HG02623 (cell line): ENCODE measurements at regions not wholly inside any gene's neighbourhood (a gene's known extent, or its start where the extent isn't known, plus 50 kb on each side); places are given as distances from the start of the nearest gene placed in this dataset.
A peak's percentile ranks its signal among the peaks of the same experiment; 100 is the strongest.

ENCODE experiments used
- ATAC-seq: cut with Tn5 transposase; IDR thresholded peaks from one replicate; pipeline ENCODE4 v1.9.1; 2021; ENCODE audit warnings: moderate library complexity; ENCODE audit not compliant: unreplicated experiment

DNA sequence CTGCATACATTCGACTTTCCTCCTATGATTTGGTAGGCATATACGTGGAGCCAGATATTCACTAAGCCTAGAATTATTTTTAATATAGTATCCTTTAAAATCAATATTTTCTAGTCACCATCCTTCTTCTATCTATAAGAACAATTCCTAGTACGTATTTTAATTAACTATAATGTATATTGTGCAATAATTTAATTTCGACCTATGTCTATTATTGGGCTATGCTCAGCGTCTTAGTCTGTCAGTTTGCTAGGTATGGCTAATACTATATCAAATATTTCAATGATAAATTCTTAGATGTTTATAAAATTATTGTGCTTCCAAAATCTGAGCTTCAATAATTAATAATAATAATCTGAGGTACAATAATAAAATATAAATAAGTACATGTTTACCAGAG, 705.3 kb downstream of the PRELID2 start:
- ATAC-seq, result no peak

DNA sequence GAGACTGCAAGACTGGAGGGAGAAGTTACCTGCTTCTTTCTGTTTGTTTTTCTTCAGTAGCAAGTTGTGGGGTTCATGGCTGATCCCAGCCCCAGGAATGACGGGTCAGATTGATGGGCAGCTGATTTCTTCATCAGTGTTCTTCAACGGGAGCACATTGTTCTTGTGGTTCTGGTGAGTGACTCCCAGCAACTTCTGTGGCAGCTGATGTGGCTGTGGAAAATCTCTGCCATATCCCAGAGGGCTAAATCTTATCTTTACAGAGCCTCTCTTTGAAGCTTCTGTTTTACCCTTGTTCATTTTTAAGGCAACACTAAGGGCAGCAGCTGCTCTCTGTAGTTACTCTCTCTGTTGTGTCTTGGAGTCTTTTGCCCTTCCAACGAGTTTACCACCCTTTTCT, 710.3 kb downstream of the PRELID2 start:
- no peak for ATAC-seq

GRCh38 chr5:145118611-145119010, 716.5 kb downstream of the PRELID2 start:
- ATAC-seq, result no peak

DNA sequence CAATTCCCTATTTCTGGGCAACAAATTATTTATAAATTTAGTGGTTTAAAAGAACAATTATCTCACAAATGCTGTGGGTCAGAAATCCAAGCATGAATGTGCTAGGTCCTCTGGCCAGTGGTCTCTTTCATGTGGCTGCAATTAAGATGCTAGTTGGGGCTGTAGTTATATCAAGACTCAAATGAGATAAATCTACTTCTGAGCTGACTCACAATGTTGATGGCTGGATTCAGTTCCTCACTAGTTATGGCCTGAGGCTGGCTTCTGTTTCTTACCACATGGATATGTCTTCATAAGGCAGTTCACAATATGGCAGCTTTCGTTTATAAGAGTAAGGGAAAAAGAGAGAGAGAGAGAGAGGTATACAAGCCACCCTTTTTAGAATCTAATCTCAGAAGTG, 717.0 kb downstream of the PRELID2 start:
- no peak for ATAC-seq

GRCh38 chr5:145117285-145117684, 717.9 kb downstream of the PRELID2 start:
- ATAC-seq, result no peak

DNA sequence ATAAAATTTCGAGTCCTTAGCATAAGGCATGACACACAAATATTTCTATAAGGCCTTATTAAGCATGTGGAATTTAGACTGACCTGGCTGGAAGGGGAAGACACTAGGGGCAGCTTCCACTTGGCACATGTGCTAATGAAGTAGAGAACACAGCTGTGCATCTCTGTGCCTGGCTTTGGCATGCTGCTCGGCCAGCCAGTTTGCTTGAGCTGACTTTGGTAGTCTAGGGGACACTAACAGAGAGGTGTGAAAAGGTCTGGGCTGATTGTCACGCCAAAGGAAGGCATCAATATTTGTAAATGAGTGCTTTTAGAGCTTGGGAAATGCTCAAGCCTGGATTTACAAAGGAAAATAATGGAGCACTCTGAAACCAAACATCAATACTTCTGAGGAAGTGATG, 723.7 kb downstream of the PRELID2 start:
- no peak for ATAC-seq

- no peak for ATAC-seq
Observed at GRCh38 chr5:145110834-145111233, 724.3 kb downstream of the PRELID2 start.

DNA sequence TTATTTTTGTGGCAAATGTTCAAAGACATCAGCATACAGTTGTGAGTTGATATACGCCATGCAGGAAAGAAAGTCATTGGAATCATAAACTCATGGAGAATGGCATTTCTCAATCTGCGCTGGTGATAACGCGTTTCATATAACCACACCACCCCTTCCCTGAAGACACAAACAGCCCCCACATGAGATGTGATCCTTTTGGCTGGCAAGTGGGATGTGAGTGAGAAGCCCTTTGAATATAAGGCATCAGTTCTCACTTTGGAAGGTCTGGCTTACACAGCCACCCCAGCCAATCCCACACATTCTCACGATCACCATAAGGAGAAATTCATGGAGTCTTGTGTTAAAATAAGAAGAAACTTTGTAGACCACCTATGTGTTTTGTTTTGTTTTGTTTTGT, 725.0 kb downstream of the PRELID2 start:
- no peak for ATAC-seq

- no peak for ATAC-seq
Observed at GRCh38 chr5:145105384-145105783, 729.8 kb downstream of the PRELID2 start.

DNA sequence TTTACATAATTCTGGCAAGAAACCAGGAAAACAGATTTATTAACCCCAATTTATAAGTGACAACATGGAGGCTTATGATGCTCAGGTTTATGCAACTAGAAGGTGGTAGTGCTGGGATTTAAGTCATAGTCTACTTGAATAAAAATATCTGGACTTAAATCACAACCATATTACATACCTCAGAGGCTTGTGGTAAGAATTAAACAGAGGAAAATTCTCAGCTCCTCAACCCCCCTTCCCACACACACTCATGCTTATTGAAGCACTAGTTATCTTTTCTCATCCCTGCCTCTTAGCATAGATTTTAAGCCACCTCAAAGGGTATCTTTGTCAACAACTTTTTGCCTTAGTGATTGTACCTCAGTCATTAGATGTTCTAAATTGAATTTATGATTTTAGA, 731.0 kb downstream of the PRELID2 start:
- no peak for ATAC-seq

GRCh38 chr5:145101246-145101645, 733.9 kb downstream of the PRELID2 start:
- no peak for ATAC-seq

GRCh38 chr5:145090115-145090514, 745.0 kb downstream of the PRELID2 start:
- ATAC-seq, result no peak

DNA sequence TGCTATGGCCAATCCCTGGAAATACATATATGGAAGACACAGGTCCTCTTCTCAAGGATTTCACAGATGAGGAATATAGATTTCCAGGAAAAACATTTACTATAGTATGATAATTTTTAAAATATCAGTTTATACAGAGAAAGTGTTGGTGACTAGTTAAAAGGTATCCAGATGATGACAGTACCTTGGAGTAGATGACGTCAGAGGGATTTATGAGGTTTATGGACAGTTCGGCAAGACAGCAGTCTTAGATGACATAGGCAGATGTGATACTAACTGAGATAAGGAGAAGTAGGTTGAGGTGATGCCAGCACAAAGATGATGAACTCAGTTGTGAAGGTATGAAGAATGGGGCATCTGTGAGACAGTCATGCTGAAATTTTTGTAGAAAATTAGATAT, 750.3 kb downstream of the PRELID2 start:
- ATAC-seq, result no peak

GRCh38 chr5:145077028-145077427, 758.1 kb downstream of the PRELID2 start:
- ATAC-seq, result no peak

DNA sequence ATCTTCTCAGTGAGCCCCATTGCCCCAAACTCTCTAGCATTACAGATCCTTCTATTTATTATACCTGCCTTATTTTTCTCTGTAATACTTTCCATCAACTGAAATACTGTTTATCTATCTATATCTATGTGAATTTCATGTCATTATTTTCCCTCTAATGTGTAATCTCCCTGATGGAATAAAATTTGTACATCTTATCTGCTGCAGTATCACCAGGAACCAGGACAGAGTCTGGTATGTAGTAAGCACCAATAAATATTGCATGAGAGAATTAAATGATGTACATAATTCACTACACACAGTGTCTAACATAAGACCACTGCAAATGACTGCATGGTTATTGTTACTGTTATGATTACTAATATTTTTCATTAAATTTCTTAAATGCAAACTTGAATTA, 759.1 kb downstream of the PRELID2 start:
- ATAC-seq, result no peak

GRCh38 chr5:145072889-145073288, 762.3 kb downstream of the PRELID2 start:
- no peak for ATAC-seq

- no peak for ATAC-seq
Observed at GRCh38 chr5:145068721-145069120, 766.4 kb downstream of the PRELID2 start.

DNA sequence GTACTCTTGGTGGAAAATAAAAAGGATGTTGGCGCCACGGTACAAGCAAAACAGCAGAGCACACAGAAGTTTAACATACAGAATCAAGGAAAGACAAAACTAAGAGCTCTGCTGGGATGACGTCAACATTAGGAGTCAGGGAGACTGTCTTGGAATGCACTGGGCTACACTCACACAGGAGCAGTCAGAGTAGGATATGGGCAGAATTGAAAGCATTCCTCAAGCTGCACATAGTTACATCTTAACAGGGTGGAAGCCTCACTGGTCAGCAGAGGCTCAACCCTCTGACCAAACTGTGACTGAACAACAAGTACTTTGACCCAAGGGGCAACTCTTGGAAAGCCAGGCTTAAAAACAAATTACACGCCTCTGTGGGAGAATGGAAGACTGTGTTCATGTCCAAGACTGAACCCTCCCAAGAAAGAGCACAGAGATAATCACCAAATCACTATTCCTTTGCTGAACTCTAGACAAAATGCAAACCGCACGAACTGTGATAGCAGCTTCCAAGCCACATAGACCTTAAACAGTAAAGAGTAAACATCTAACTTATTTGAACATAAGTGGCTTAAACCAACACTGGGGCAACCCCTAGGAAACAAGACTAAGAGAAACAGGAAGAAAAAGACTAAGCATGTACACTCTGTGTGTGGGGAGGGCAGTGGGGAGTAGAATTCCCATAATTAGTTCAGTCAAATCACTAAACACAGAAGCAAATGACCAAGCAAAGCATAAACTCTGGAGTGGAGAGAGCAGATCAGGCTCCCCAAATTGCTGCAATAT, 772.7 kb downstream of the PRELID2 start:
- ATAC-seq, result no peak

DNA sequence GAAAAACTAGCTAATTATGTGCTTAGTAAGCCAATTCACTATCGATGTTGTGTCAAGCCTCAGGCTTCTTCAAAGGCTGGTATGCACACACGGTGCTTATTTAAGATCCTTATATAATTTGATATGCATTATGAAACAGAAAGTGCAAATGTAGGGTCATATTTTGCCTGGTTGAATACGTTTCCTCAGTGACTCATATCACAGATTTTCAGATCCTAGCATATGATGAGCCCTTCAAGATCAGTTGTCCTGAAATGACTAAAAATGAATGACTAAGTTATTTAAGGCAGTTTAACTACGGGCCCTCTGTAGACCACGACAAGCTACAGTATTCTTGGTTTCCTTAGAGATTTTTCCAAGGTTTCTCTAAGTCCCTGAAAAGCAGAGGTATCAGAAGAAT, 778.3 kb downstream of the PRELID2 start:
- ATAC-seq, result peak; percentile 99

DNA sequence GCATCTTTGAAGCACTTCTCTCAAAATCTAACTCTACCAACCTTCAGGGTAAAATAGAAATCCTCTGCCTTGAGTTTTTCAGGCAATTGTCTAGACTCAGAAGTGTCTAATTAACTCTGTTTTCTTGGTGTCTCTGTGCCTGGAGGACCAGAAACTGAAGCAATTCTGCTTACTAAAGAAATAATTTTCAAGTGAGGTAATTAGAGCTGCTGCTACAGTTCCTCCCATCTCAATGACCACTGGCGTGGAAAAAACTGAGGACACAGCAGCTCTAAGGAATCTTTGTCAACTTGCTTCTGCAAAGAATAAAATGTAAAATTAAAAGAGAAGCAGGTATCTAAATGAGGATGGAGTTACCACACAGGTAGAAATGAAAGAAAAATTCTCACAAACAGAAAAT, 785.0 kb downstream of the PRELID2 start:
- no peak for ATAC-seq

GRCh38 chr5:145044970-145045369, 790.2 kb downstream of the PRELID2 start:
- no peak for ATAC-seq

- ATAC-seq, result no peak
Observed at GRCh38 chr5:145028626-145029025, 806.5 kb downstream of the PRELID2 start.

DNA sequence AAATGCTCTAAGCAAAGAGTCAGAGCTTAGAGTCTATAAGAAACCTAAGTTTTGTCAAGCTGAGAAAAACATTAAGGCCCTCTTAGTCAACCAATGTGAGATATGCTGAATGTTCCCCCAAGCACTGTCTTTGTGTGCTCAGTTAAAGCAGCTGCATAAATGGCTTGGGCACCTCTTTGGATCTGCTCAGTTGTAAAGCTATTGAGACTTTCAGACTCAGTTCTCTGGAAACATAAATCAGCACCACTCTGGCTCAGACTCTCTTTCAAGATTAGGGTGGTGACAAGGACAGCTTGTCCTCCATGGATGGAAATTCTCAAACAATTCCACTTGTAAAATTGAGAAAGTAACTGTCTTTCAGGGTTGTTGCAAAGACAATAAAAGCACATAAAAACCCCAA, 807.9 kb downstream of the PRELID2 start:
- ATAC-seq, result no peak
